ENCODE measurements at regions not wholly inside any gene's neighbourhood (a gene's known extent, or its start where the extent isn't known, plus 50 kb on each side); places are given as distances from the start of the nearest gene placed in this dataset.

GRCh38 chr6:116982401-116982800, 105.4 kb downstream of the RFX6 start:
- Histone ChIP-seq H3K27ac (no peak overlapping the region), H3K9me3 (peaks cover 0 to 22% (median 4%) of the 10 kb centered on the region in 12 donors), H3K4me1 (no peaks in the 10 kb centered on the region), H3K36me3 (no peaks in the 10 kb centered on the region), H3K27me3 (no peaks in the 10 kb centered on the region), H3K4me3 (no peak overlapping the region)
- no peak for ATAC-seq
- DNase-seq = no peak
- intact Hi-C loops (cut with DNase I) = no loop called here
- TF ChIP-seq CTCF (IDR thresholded peaks at IDR 0.05) (no peak), POLR2A (IDR thresholded peaks at IDR 0.05) (no peak)

GRCh38 chr6:116983375-116983774, 106.3 kb downstream of the RFX6 start:
- Histone ChIP-seq H3K9me3 (peaks cover 0 to 22% (median 4%) of the 10 kb centered on the region in 12 donors), H3K36me3 (no peaks in the 10 kb centered on the region), H3K4me1 (no peaks in the 10 kb centered on the region), H3K27ac (no peak overlapping the region), H3K27me3 (no peaks in the 10 kb centered on the region), H3K4me3 (no peak overlapping the region)
- WGBS, 4 donors = 84 to 91% (median 87%) methylated on average over 3 of the region's 3 CpGs
- DNase-seq (no peak), ATAC-seq (no peak)
- no peak for TF ChIP-seq POLR2A (IDR thresholded peaks at IDR 0.05)
- intact Hi-C loops (cut with DNase I) = no loop called here

GRCh38 chr6:116986819-116987218, 109.8 kb downstream of the RFX6 start:
- Histone ChIP-seq H3K27me3 (no peaks in the 10 kb centered on the region), H3K9me3 (peaks cover 0 to 22% (median 4%) of the 10 kb centered on the region in 12 donors), H3K36me3 (no peaks in the 10 kb centered on the region), H3K27ac (no peak overlapping the region), H3K4me3 (no peak overlapping the region), H3K4me1 (no peaks in the 10 kb centered on the region)
- intact Hi-C loops (cut with DNase I) = loop anchor here in 1 of 10 donors (5.0 kb wide), 1 partner anchor 200 kb away; no protein-coding TSS in a partner anchor
- no peak for ATAC-seq
- DNase-seq = no peak
- WGBS, 4 donors = 76 to 81% (median 79%) methylated on average over 2 of the region's 2 CpGs
- TF ChIP-seq CTCF (IDR thresholded peaks at IDR 0.05) (no peak), POLR2A (IDR thresholded peaks at IDR 0.05) (no peak)

- Histone ChIP-seq H3K9me3 (peaks cover 0 to 8% (median 0%) of the 10 kb centered on the region in 12 donors), H3K36me3 (no peaks in the 10 kb centered on the region), H3K27me3 (no peaks in the 10 kb centered on the region), H3K4me1 (no peaks in the 10 kb centered on the region), H3K4me3 (no peak overlapping the region), H3K27ac (no peak overlapping the region)
- ATAC-seq (no peak), DNase-seq (no peak)
- TF ChIP-seq CTCF (IDR thresholded peaks at IDR 0.05) (no peak), POLR2A (IDR thresholded peaks at IDR 0.05) (no peak)
- 33 to 49% (median 46%) methylated on average over 1 of the region's 1 CpG for WGBS, 4 donors
- intact Hi-C loops (cut with DNase I) = no loop called here
Measured at GRCh38 chr6:116990679-116991078, 113.6 kb downstream of the RFX6 start.

GRCh38 chr6:116992546-116992945, 115.5 kb downstream of the RFX6 start:
- Histone ChIP-seq H3K9me3 (peaks cover 0 to 8% (median 0%) of the 10 kb centered on the region in 12 donors), H3K36me3 (no peaks in the 10 kb centered on the region), H3K27ac (no peak overlapping the region), H3K4me3 (no peak overlapping the region), H3K27me3 (no peaks in the 10 kb centered on the region), H3K4me1 (no peaks in the 10 kb centered on the region)
- intact Hi-C loops (cut with DNase I) = no loop called here
- DNase-seq = no peak
- TF ChIP-seq CTCF (IDR thresholded peaks at IDR 0.05) (no peak), POLR2A (IDR thresholded peaks at IDR 0.05) (no peak)
- ATAC-seq = no peak

Data from heart left ventricle (tissue), 16 donors.